ENCODE measurements at regions not wholly inside any gene's neighbourhood (a gene's known extent, or its start where the extent isn't known, plus 50 kb on each side); places are given as distances from the start of the nearest gene placed in this dataset.

DNA sequence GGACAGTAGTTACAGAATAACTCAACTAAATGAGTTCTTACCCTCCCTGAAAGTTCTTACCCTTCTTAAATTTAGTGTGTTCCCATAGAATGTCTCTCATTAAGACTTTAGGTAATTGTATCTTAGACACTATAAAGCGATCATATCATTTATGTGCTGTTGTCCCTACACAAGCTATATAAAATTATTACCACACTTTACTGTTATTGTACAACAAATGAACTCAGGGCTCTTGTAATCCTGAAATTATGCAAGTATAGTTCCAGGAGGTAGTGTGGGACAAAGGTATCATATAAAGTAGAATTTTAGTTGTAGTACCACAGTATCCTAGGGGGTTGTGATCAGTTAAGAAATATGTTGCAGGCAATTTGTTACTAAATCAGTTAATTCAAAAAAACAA lies 167.4 kb upstream of the CARMIL1 start:
- TF ChIP-seq CTCF (IDR thresholded peaks at IDR 0.05) (no peak), EZH2 (IDR thresholded peaks at IDR 0.05) (no peak)

Data from neural progenitor cell (in vitro differentiated cells).